ENCODE measurements at regions not wholly inside any gene's neighbourhood (a gene's known extent, or its start where the extent isn't known, plus 50 kb on each side); places are given as distances from the start of the nearest gene placed in this dataset.

DNA sequence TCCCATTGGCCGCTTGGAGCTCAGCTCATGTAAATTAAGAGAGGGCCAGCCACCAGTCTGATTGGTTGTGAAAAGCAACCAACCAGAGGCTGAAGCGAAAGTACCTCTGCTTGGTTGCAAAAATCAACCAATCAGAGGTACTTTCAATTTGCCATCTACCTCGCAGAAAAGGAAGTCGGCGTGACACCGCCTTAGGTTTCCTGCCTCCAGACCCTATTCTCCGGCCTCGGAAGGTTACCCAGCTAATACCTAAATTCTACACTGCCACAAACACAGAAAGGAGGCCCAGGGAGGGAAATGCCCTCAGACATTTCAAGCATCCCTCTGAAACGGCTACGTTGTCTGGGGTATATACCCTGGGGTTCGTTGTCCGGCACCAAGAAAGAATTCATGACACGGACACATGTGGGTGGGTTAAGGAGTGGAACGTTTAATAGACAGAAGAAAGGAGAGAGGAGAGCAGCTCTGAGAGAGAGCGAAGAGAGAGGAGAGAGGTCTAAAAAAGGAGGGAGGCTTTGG, 481.3 kb downstream of the TMEM114 start:
- H3K27me3 ChIP-seq = no peaks in the 10 kb centered on the region
- no peak for ATAC-seq
- H3K4me1 ChIP-seq = no peaks in the 10 kb centered on the region
- no peak overlapping the region for H3K27ac ChIP-seq
- intact Hi-C loops (cut with DNase I) = no loop called here
- TF ChIP-seq, protein P1, sequence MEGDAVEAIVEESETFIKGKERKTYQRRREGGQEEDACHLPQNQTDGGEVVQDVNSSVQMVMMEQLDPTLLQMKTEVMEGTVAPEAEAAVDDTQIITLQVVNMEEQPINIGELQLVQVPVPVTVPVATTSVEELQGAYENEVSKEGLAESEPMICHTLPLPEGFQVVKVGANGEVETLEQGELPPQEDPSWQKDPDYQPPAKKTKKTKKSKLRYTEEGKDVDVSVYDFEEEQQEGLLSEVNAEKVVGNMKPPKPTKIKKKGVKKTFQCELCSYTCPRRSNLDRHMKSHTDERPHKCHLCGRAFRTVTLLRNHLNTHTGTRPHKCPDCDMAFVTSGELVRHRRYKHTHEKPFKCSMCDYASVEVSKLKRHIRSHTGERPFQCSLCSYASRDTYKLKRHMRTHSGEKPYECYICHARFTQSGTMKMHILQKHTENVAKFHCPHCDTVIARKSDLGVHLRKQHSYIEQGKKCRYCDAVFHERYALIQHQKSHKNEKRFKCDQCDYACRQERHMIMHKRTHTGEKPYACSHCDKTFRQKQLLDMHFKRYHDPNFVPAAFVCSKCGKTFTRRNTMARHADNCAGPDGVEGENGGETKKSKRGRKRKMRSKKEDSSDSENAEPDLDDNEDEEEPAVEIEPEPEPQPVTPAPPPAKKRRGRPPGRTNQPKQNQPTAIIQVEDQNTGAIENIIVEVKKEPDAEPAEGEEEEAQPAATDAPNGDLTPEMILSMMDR (IDR thresholded peaks at IDR 0.05) = no peak
- H3K4me3 ChIP-seq = no peak overlapping the region
- H3K9me3 ChIP-seq = no peaks in the 10 kb centered on the region
- H3K36me3 ChIP-seq = no peaks in the 10 kb centered on the region
- no peak for DNase-seq

DNA sequence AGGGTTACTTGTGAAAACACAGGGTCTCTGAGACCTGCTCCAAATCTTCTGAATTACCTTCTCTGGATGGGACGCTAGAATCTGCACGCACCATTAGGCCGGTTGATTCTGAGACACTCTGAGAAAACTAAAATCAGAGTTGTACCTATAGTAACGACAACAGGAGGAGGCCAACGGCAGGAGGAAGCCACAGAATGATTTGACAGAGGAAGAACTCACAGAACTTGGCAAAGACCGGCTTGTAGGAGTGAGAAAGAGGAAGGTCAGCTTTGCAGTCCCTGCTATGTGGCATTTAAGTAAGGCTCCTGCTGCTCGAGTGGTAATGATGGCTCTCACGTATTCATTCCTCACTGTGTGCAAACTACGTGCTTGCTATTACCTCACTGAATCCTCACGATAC, 483.0 kb downstream of the TMEM114 start:
- Histone ChIP-seq H3K4me1 (no peaks in the 10 kb centered on the region), H3K36me3 (no peaks in the 10 kb centered on the region), H3K27me3 (no peaks in the 10 kb centered on the region), H3K9me3 (no peaks in the 10 kb centered on the region), H3K4me3 (no peak overlapping the region), H3K27ac (no peak overlapping the region)
- ATAC-seq (peak; percentile 16), DNase-seq (no peak)
- TF ChIP-seq, protein P1 (IDR thresholded peaks at IDR 0.05) = no peak
- intact Hi-C loops (cut with DNase I) = no loop called here

DNA sequence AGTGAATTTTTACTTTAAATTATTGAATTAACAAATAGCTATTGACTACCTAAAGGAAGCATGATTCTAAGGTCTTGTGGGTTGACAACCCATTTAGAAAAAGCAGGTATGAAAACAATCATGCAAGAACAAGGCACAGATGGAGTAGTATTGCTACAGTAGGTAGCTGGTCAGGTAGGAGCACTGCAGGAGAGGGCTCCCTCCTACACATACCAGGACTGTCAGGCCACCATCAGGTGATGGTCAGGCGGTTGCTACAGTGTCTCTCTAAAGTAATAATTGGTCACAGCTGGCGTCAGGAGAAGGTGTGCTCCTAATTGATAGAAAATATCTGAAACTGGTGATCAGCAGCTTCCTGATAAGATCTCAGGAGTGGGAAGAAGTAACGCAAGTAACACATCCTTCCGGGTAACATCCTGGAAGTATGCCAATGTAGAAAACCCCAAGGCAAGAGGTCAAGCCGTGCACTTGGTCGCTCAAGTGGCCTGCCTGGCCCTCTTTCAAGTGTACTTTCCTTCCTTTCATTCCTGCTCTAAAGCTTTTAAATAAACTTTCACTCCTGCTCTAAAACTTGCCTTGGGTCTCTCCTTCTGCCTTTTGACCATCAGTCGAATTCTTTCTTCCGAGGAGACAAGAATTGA, 486.5 kb downstream of the TMEM114 start:
- H3K9me3 ChIP-seq = no peaks in the 10 kb centered on the region
- no peaks in the 10 kb centered on the region for H3K36me3 ChIP-seq
- TF ChIP-seq, protein P1 (IDR thresholded peaks at IDR 0.05) = no peak
- ATAC-seq = peak; percentile 53
- no peak overlapping the region for H3K4me3 ChIP-seq
- intact Hi-C loops (cut with DNase I) = no loop called here
- no peaks in the 10 kb centered on the region for H3K4me1 ChIP-seq
- DNase-seq = peak; percentile 69
- H3K27me3 ChIP-seq = no peaks in the 10 kb centered on the region
- H3K27ac ChIP-seq = no peak overlapping the region

DNA sequence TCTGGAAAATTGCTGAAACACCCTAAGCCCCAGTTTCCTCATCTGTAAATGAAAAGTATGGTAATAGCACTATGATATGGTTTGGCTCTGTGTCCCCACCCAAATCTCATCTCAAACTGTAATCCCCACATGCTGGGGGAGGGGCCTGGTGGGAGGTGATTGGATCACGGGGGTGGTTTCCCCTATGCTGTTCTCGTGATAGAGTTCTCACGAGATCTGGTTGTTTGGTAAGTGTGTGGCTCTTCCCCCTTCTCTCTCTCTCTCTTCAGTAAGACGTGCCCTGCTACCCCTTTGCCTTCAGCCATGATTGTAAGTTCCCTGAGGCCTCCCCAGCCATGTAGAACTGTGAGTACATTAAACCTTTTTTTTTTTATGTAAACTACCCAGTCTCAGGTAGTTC, 490.7 kb downstream of the TMEM114 start:
- Histone ChIP-seq H3K27me3 (no peaks in the 10 kb centered on the region), H3K27ac (no peak overlapping the region), H3K36me3 (no peaks in the 10 kb centered on the region), H3K4me1 (no peaks in the 10 kb centered on the region), H3K9me3 (no peaks in the 10 kb centered on the region), H3K4me3 (no peak overlapping the region)
- DNase-seq (no peak), ATAC-seq (no peak)
- intact Hi-C loops (cut with DNase I) = no loop called here
- TF ChIP-seq, protein P1 (IDR thresholded peaks at IDR 0.05) = no peak

DNA sequence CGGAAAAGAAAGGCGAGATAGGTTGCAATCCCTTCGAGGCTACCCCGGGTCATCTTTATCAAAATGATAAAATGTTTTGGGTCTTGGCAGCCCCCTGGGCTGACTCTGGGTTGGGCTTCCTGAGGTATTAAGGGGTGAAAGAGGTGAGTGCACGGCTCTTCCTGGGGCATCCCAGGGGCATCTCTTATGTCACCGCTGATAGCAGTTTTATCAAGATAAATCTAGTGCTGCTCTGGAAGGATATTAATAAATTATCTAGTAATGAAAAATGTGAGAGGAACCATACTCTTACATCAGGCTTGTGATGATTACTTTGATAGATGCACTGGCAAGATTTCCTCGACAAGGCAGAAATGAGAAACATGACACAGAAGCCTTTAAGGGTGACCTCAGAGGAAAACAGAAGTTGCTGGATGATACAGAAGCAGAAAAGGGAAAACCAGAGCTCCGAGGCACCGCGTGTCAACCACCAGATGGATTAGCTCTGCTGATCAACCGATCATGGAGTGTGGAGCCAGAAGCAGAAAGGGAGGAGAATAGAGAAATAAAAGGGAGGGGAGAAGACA, 491.3 kb downstream of the TMEM114 start:
- H3K4me3 ChIP-seq = no peak overlapping the region
- no peak overlapping the region for H3K27ac ChIP-seq
- H3K27me3 ChIP-seq = no peaks in the 10 kb centered on the region
- TF ChIP-seq, protein P1 (IDR thresholded peaks at IDR 0.05) = no peak
- ATAC-seq = no peak
- no peaks in the 10 kb centered on the region for H3K36me3 ChIP-seq
- no peaks in the 10 kb centered on the region for H3K4me1 ChIP-seq
- H3K9me3 ChIP-seq = no peaks in the 10 kb centered on the region
- DNase-seq = no peak
- intact Hi-C loops (cut with DNase I) = no loop called here

All from upper lobe of right lung (tissue), 1 donor.